Activated T-cell treated with anti-CD3 and anti-CD28 coated beads, Interleukin-2, amount 50 U/mL, for 48 hours (primary cell): ENCODE measurements at regions not wholly inside any gene's neighbourhood (a gene's known extent, or its start where the extent isn't known, plus 50 kb on each side); places are given as distances from the start of the nearest gene placed in this dataset.
"Not testable (repeated sequence)": the region's sequence is repeated elsewhere in the genome, so short reads cannot be mapped to it uniquely, and the experiment has no call there.

Experiments used
- DNase-seq, 2 experiments: peaks; one replicate each; pipeline ENCODE4 v3.0.0-alpha.2; 2020

DNA sequence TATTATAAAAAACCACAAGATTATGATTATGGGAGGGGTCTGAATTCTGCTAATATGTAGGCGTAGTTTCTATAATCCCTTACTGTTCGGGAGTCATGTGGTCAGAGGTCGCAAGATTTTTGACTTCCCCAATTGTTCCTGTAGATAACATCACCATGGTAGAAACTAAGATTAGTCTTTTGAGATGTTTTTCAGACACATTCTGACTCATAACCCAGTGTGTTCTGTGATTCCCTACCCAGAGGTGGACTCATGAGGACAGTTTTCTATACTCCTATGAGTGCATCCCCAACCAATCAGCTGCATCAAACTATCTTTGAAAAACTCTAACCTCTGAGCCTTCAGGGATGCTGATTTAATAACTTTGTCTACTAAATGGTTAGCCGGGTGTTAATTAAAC is 175.5 kb downstream of the RFPL4B start:
- DNase-seq, result no peak

GRCh38 chr6:112524071-112524470 is 176.9 kb downstream of the RFPL4B start:
- DNase-seq, result no peak

GRCh38 chr6:112525749-112526148 is 178.6 kb downstream of the RFPL4B start:
- DNase-seq, result no peak

- no peak for DNase-seq
These were observed 179.5 kb downstream of the RFPL4B start for GRCh38 chr6:112526594-112526993.

DNA sequence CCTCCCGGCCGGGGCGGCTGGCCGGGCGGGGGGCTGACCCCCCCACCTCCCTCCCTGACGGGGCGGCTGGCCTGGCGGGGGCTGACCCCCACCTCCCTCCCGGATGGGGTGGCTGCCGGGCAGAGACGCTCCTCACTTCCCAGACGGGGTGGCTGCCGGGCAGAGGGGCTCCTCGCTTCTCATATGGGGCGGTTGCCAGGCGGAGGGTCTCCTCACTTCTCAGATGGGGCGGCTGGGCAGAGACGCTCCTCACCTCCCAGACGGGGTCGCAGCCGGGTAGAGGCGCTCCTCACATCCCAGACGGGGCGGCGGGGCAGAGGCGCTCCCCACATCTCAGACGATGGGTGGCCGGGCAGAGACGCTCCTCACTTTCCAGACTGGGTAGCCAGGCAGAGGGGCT is 181.2 kb downstream of the RFPL4B start:
- not testable (repeated sequence) for DNase-seq

- DNase-seq, result no peak
These were observed 188.7 kb downstream of the RFPL4B start for GRCh38 chr6:112535816-112536215.

DNA sequence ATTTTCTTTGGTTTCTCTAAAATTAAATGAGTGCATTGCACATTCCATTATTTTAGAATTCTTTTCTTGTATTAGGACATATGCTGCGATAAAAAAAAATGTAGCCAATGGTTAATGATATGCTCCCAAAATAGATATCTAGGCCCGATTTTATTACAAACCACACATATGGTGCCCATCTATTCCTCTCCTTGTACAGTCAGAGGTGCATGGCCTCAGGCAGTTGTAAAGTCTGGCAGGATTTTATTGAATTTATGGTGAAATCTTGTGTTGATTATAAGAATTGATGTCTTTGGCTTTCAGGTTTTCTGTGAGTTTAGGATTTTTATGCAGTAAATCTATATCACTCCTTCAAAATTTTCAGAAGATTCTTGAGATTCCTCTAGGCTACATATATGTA is 192.2 kb downstream of the RFPL4B start:
- no peak for DNase-seq

DNA sequence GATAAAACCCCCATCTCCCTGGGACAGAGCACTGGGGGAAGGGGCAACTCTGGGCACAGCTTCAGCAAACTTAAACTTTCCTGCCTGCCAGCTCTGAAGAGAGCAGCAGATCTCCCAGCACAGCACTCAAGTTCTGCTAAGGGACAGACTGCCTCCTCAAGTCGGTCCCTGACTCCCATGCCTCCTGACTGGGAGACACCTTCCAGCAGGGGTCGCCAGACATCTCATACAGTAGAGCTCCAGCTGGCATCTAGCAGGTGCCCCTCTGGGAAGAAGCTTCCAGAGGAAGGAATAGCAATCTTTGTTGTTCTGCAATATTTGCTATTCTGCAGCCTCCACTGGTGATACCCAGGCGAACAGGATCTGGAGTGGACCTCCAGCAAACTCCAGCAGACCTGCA is 194.7 kb downstream of the RFPL4B start:
- DNase-seq, result peak in 1 of 2 experiments; percentile 12

- DNase-seq, result not testable (repeated sequence)
These were observed 200.4 kb downstream of the RFPL4B start for GRCh38 chr6:112547321-112548085.

GRCh38 chr6:112549749-112550148 is 202.6 kb downstream of the RFPL4B start:
- no peak for DNase-seq

DNA sequence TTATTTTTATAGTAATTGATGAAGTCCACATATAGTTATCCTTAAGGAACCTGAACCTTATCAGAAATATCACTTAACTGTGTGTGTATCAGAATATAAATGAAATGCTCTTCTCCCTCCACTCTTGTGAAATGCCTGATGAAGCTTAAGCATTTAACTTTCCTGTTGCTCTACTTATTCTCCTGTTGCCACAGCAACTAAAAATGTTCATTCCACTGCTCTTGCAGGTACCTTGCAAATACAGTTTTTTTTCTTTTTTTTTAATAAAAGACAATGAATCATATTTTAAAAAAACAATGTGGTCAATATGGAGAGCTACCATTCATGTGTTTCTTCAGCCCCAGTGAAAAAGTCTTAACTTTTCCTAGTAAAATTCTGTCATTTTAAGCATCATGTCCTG is 210.3 kb downstream of the RFPL4B start:
- no peak for DNase-seq

GRCh38 chr6:112557961-112558360 is 210.8 kb downstream of the RFPL4B start:
- no peak for DNase-seq

DNA sequence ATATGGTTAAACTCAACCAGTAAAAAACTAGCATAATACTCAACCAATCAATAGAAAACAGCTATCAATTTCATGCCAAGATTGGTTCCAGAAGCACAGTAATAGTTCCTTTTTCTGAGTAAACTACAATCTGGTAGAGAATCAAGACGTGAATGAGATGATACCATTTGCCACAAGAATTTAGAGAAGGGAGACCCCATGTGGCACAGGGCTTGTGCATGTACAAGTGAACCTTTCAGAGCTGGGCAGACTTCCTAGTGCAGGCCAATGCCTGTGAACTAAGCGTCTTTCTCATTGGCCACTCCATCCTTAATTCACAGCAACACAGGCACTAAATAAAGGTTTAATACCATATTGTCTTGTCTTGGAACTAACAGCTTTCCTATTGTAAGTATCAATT is 213.5 kb downstream of the RFPL4B start:
- DNase-seq, result no peak

DNA sequence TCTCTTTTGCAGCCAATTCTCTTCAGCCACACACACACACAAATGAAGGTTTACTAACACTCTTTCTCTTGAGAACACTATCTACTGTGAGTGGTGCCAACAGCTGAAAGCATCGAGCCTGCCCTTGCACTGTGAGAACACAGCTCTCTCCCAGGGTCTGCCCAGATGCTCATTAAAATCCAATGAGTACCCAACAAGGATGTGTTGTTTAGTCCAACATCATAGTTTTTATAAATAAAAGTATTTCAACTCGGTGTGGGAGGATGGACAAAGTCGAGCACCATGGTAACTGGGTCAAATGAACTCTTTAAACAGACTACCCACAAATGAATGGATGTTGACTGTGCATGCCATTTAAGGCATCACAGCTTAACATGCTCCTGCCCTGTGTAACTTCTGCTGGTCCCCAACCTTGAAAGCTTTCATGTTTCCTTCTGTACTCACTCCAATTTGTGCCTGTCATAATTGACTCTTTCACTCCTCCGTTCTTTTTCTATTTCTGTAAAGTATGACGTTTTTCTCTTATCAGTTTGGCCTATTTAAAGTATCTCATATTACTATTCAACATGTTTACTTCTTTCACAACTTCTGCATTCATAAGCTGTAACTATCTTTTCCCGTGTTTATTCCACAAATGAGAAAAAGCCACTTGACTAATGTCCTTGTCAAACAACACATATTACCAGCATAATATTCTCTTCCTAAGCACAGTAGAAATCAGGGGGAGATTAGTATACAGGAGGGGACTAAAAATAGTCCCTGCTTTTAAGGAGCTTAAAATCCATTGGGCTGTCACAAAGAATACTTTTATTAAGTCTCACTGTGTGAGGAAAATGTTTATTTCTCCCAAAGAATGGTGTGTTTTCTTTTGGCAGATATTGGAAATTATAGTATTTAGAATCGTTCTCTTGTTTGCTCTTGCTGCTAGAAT is 215.4 kb downstream of the RFPL4B start:
- DNase-seq, result no peak

DNA sequence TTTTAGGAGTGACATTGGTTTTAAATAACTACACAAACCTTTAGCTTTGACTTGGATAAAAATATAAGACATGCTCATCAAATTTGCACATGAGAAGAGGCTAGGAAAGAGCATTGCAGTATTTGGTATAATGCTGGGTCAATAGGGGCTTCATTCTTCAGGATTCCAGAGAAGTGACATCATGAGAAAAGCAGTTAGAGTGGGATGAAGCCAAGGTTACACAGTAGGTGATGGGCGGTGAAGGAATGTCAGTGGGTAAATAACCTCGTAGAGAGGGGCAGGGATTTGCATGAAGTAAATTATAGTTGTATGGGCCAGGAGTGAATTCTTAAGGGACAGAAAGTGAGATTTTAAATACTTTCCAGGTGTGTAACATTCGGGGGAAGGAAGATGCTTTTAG is 216.2 kb downstream of the RFPL4B start:
- DNase-seq, result no peak

GRCh38 chr6:112568066-112568465 is 220.9 kb downstream of the RFPL4B start:
- DNase-seq, result no peak

DNA sequence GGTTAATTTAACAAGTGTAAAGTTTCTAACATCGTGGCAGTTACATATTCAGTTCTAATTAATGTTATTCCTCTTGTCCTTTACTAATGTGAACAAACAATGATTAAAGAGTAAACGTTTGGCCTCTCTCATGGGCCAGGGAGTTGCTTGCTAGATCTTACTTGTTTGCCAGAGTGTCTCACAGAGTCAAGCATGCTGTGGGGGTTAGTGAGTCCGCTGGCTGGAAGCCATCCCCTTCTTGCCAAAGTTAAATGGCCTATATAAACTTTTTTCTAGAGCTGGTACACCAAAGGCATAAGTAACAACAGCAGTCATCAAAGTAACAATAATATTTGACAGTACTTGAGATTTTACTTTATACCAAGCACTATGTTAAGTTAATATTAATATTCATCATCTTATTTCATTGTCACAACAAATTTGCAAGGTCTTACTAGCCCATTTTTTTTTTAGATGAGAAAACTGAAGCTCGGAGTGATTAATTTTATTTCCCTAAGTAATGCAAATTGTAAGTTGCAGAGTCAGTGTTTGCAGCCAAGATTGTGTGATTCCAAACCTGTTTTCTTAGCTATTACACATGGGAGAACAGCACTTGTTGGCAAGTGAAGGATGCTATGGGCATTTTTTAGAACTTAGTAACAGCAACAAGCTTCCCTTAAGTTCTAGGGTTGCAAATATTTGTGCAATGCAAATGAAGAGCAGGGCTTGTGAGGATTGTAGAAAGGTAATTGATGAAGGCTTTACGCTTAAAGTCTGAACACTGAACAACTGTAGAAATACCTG is 224.5 kb downstream of the RFPL4B start:
- no peak for DNase-seq

- DNase-seq, result no peak
These were observed 227.1 kb downstream of the RFPL4B start for GRCh38 chr6:112574190-112574589.

GRCh38 chr6:112575309-112575834 is 228.2 kb downstream of the RFPL4B start:
- no peak for DNase-seq

DNA sequence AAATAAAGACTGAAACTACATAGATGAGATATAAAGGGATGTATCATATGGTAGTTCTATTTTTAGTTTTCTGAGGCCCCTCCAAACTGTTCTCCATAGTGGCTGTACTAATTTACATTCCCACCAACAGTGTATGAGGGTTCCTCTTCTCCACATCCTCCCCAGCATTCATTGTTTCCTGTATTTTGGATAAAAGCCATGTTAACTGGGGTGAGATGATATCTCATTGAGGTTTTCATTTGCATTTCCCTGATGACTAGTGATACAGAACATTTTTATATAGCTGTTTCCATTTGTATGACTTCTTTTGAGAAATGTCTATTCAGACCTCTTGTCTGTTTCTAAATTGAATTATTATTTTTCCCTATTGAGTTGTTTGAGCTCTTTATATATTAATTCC is 229.3 kb downstream of the RFPL4B start:
- no peak for DNase-seq

GRCh38 chr6:112579601-112580000 is 232.5 kb downstream of the RFPL4B start:
- no peak for DNase-seq

- DNase-seq, result no peak
These were observed 233.9 kb downstream of the RFPL4B start for GRCh38 chr6:112581015-112581414.

DNA sequence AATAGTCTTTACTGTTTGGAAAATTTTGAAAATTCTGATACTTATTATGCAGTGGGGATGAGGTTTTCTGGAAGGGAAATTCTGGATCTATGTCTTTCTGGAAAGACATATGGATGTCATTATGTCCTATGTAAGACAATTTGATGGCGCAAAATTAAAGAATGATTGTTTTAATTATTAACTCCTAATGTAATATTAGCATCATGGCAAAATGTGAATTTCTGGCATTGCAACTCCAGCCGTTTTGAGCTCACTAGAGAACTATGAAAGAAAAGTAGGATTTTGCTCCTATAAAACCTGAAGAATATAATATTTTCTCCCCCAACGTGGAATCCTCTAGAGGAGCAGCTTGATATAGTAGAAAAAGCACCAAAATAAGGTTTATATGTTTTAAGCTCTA is 243.2 kb downstream of the RFPL4B start:
- no peak for DNase-seq
